CD4-positive, alpha-beta memory T cell (primary cell): ENCODE measurements at regions not wholly inside any gene's neighbourhood (a gene's known extent, or its start where the extent isn't known, plus 50 kb on each side); places are given as distances from the start of the nearest gene placed in this dataset.

ENCODE experiments used
- CTCF ChIA-PET: fragments of 350-600 bp; sonication (Branson Sonifier 250); formaldehyde crosslinking; loops from one replicate; lab custom pipeline; 2021; ENCODE audit warnings: inconsistent platforms; ENCODE audit not compliant: partially characterized antibody; lab: Charles Lee
- POLR2A ChIA-PET: fragments of 350-600 bp; sonication (Branson Sonifier 250); formaldehyde crosslinking; loops from one replicate; lab custom pipeline; 2021; ENCODE audit not compliant: partially characterized antibody; lab: Charles Lee
- DNase-seq, 5 donors: peaks; one replicate each; pipeline versions ENCODE4 v3.0.0 to v3.0.0-alpha.2; 2020 to 2022; ENCODE audit warnings: mixed read lengths in 1 of 5
- H3K27ac ChIP-seq: one replicate; pipeline ENCODE4 v1.7.0; 2013; ENCODE audit warnings: low read depth, low read length
- H3K27me3 ChIP-seq: 2 replicates; pipeline ENCODE4 v1.7.0; 2013; ENCODE audit warnings: mild to moderate bottlenecking, low read length, moderate library complexity; ENCODE audit not compliant: insufficient read depth
- H3K36me3 ChIP-seq: 2 replicates; pipeline ENCODE4 v1.7.0; 2013; ENCODE audit warnings: mild to moderate bottlenecking, low read length, moderate library complexity; ENCODE audit not compliant: insufficient read depth
- H3K4me1 ChIP-seq: 2 replicates; pipeline ENCODE4 v1.7.0; 2013; ENCODE audit warnings: mild to moderate bottlenecking, low read length, moderate library complexity; ENCODE audit not compliant: insufficient read depth
- H3K4me3 ChIP-seq, 2 donors: one replicate each; pipeline ENCODE4 v1.7.0; 2013; ENCODE audit warnings: low read length in 2 of 2, mild to moderate bottlenecking in 1 of 2
- H3K9me3 ChIP-seq, 2 donors: one replicate each; pipeline ENCODE4 v1.7.0; 2013; ENCODE audit warnings: low read length in 2 of 2, control low read depth in 1 of 2; ENCODE audit not compliant: control insufficient read depth in 1 of 2
- H3K27ac Mint-ChIP-seq, 7 donors: one replicate each; pipeline ENCODE4 v1.8.0; 2020 to 2021; ENCODE audit warnings: mixed read lengths in 7 of 7, mild to moderate bottlenecking in 6 of 7, inconsistent platforms in 3 of 7, moderate library complexity in 3 of 7
- H3K27me3 Mint-ChIP-seq, 2 donors: one replicate each; pipeline ENCODE4 v1.8.0; 2020 to 2021; ENCODE audit warnings: mixed read lengths in 2 of 2
- H3K36me3 Mint-ChIP-seq, 2 donors: one replicate each; pipeline ENCODE4 v1.8.0; 2020 to 2021; ENCODE audit warnings: mixed read lengths in 2 of 2, inconsistent platforms in 1 of 2, mild to moderate bottlenecking in 1 of 2
- H3K4me1 Mint-ChIP-seq, 4 donors: one replicate each; pipeline ENCODE4 v1.8.0; 2020 to 2021; ENCODE audit warnings: mixed read lengths in 4 of 4, mild to moderate bottlenecking in 1 of 4
- H3K4me3 Mint-ChIP-seq, 8 donors: one replicate each; pipeline ENCODE4 v1.8.0; 2020 to 2021; ENCODE audit warnings: mixed read lengths in 8 of 8, mild to moderate bottlenecking in 7 of 8, moderate library complexity in 6 of 8, inconsistent platforms in 3 of 8
- H3K9me3 Mint-ChIP-seq, 8 donors: one replicate each; pipeline ENCODE4 v1.8.0; 2020 to 2021; ENCODE audit warnings: mixed read lengths in 8 of 8, mild to moderate bottlenecking in 5 of 8, inconsistent platforms in 3 of 8, moderate library complexity in 1 of 8
- intact Hi-C: fragments of 100-400 bp; cut with micrococcal nuclease; formaldehyde crosslinking; loops from one replicate; pipeline ENCODE4 v1.15.1; 2023

- Histone ChIP-seq H3K36me3 (no peaks in the 10 kb centered on the region), H3K4me1 (no peaks in the 10 kb centered on the region), H3K27ac (no peak overlapping the region), H3K4me3 (no peak overlapping the region), H3K9me3 (no peaks in the 10 kb centered on the region), H3K27me3 (peaks cover 3% of the 10 kb centered on the region)
- Mint-ChIP-seq H3K27ac (no peak overlapping the region), H3K4me3 (no peak overlapping the region), H3K36me3 (no peaks in the 10 kb centered on the region), H3K4me1 (no peaks in the 10 kb centered on the region), H3K9me3 (peaks cover 0 to 5% (median 0%) of the 10 kb centered on the region in 8 donors), H3K27me3 (peaks cover 5 to 13% of the 10 kb centered on the region in 2 donors)
- intact Hi-C loops: no loop called here
- POLR2A ChIA-PET: no interaction called here
- CTCF ChIA-PET: no interaction called here
- no peak for DNase-seq
These were observed 408.2 kb downstream of the TBC1D4 start for GRCh38 chr13:75073786-75074185.

GRCh38 chr13:75072891-75073290 lies 409.1 kb downstream of the TBC1D4 start:
- H3K36me3 ChIP-seq: no peaks in the 10 kb centered on the region
- H3K4me3 Mint-ChIP-seq: no peak overlapping the region
- H3K4me3 ChIP-seq: no peak overlapping the region
- no peaks in the 10 kb centered on the region for H3K4me1 ChIP-seq
- no peak for DNase-seq
- peaks cover 3% of the 10 kb centered on the region for H3K27me3 ChIP-seq
- H3K27ac ChIP-seq: no peak overlapping the region
- intact Hi-C loops: no loop called here
- no peak overlapping the region for H3K27ac Mint-ChIP-seq
- H3K9me3 ChIP-seq: no peaks in the 10 kb centered on the region
- ChIA-PET POLR2A (no interaction called here), CTCF (no interaction called here)
- peaks cover 5 to 13% of the 10 kb centered on the region in 2 donors for H3K27me3 Mint-ChIP-seq
- no peaks in the 10 kb centered on the region for H3K36me3 Mint-ChIP-seq
- H3K9me3 Mint-ChIP-seq: peaks cover 0 to 1% (median 0%) of the 10 kb centered on the region in 8 donors
- no peaks in the 10 kb centered on the region for H3K4me1 Mint-ChIP-seq

GRCh38 chr13:75072368-75072767 lies 409.6 kb downstream of the TBC1D4 start:
- H3K27ac ChIP-seq: no peak overlapping the region
- no peak overlapping the region for H3K27ac Mint-ChIP-seq
- peaks cover 0 to 1% (median 0%) of the 10 kb centered on the region in 8 donors for H3K9me3 Mint-ChIP-seq
- H3K36me3 ChIP-seq: no peaks in the 10 kb centered on the region
- DNase-seq: no peak
- POLR2A ChIA-PET: no interaction called here
- no peaks in the 10 kb centered on the region for H3K9me3 ChIP-seq
- no peak overlapping the region for H3K4me3 ChIP-seq
- H3K27me3 Mint-ChIP-seq: peaks cover 5 to 11% of the 10 kb centered on the region in 2 donors
- H3K4me1 Mint-ChIP-seq: no peaks in the 10 kb centered on the region
- CTCF ChIA-PET: no interaction called here
- H3K4me3 Mint-ChIP-seq: no peak overlapping the region
- no peaks in the 10 kb centered on the region for H3K4me1 ChIP-seq
- H3K27me3 ChIP-seq: peaks cover 3% of the 10 kb centered on the region
- H3K36me3 Mint-ChIP-seq: no peaks in the 10 kb centered on the region
- intact Hi-C loops: no loop called here

- Mint-ChIP-seq H3K27ac (no peak overlapping the region), H3K4me1 (no peaks in the 10 kb centered on the region), H3K36me3 (no peaks in the 10 kb centered on the region), H3K4me3 (no peak overlapping the region), H3K9me3 (no peaks in the 10 kb centered on the region), H3K27me3 (peaks cover 5 to 11% of the 10 kb centered on the region in 2 donors)
- DNase-seq: no peak
- peaks cover 3% of the 10 kb centered on the region for H3K27me3 ChIP-seq
- no peaks in the 10 kb centered on the region for H3K9me3 ChIP-seq
- ChIA-PET POLR2A (no interaction called here), CTCF (no interaction called here)
- H3K4me3 ChIP-seq: no peak overlapping the region
- H3K4me1 ChIP-seq: no peaks in the 10 kb centered on the region
- intact Hi-C loops: no loop called here
- no peak overlapping the region for H3K27ac ChIP-seq
- H3K36me3 ChIP-seq: no peaks in the 10 kb centered on the region
These were observed 410.2 kb downstream of the TBC1D4 start for GRCh38 chr13:75071796-75072195.

GRCh38 chr13:75071395-75071794 lies 410.6 kb downstream of the TBC1D4 start:
- Mint-ChIP-seq H3K4me1 (no peaks in the 10 kb centered on the region), H3K27me3 (peaks cover 5 to 10% of the 10 kb centered on the region in 2 donors), H3K36me3 (no peaks in the 10 kb centered on the region), H3K27ac (no peak overlapping the region), H3K4me3 (no peak overlapping the region), H3K9me3 (no peaks in the 10 kb centered on the region)
- Histone ChIP-seq H3K27me3 (peaks cover 3% of the 10 kb centered on the region), H3K4me1 (no peaks in the 10 kb centered on the region), H3K27ac (no peak overlapping the region), H3K4me3 (no peak overlapping the region), H3K9me3 (no peaks in the 10 kb centered on the region), H3K36me3 (no peaks in the 10 kb centered on the region)
- POLR2A ChIA-PET: no interaction called here
- intact Hi-C loops: no loop called here
- CTCF ChIA-PET: no interaction called here
- DNase-seq: no peak

GRCh38 chr13:75061909-75062308 lies 420.1 kb downstream of the TBC1D4 start:
- intact Hi-C loops: no loop called here
- no peak overlapping the region for H3K4me3 Mint-ChIP-seq
- CTCF ChIA-PET: no interaction called here

GRCh38 chr13:75055296-75055695 lies 426.7 kb downstream of the TBC1D4 start:
- DNase-seq: no peak
- no peak overlapping the region for H3K4me3 ChIP-seq
- Mint-ChIP-seq H3K36me3 (no peaks in the 10 kb centered on the region), H3K27ac (no peak overlapping the region), H3K4me3 (no peak overlapping the region), H3K4me1 (no peaks in the 10 kb centered on the region), H3K9me3 (peaks cover 0 to 6% (median 0%) of the 10 kb centered on the region in 8 donors), H3K27me3 (peaks cover 2 to 12% of the 10 kb centered on the region in 2 donors)
- no peaks in the 10 kb centered on the region for H3K9me3 ChIP-seq
- no peaks in the 10 kb centered on the region for H3K27me3 ChIP-seq
- POLR2A ChIA-PET: no interaction called here
- CTCF ChIA-PET: no interaction called here
- intact Hi-C loops: no loop called here
- no peaks in the 10 kb centered on the region for H3K36me3 ChIP-seq
- no peak overlapping the region for H3K27ac ChIP-seq
- H3K4me1 ChIP-seq: no peaks in the 10 kb centered on the region

More at GRCh38 chr13:75061909-75062308, 420.1 kb downstream of the TBC1D4 start:
- Mint-ChIP-seq H3K9me3 (peaks cover 0 to 4% (median 0%) of the 10 kb centered on the region in 8 donors), H3K36me3 (no peaks in the 10 kb centered on the region), H3K27me3 (peaks cover 0 to 2% of the 10 kb centered on the region in 2 donors), H3K4me1 (no peaks in the 10 kb centered on the region), H3K27ac (no peak overlapping the region)
- H3K4me3 ChIP-seq: no peak overlapping the region
- H3K27me3 ChIP-seq: no peaks in the 10 kb centered on the region
- no peak overlapping the region for H3K27ac ChIP-seq
- H3K36me3 ChIP-seq: no peaks in the 10 kb centered on the region
- H3K9me3 ChIP-seq: no peaks in the 10 kb centered on the region
- DNase-seq: no peak
- no peaks in the 10 kb centered on the region for H3K4me1 ChIP-seq
- POLR2A ChIA-PET: no interaction called here

- H3K4me1 ChIP-seq: no peaks in the 10 kb centered on the region
- ChIA-PET CTCF (no interaction called here), POLR2A (no interaction called here)
- peaks cover 0 to 5% (median 0%) of the 10 kb centered on the region in 8 donors for H3K9me3 Mint-ChIP-seq
- intact Hi-C loops: no loop called here
- no peaks in the 10 kb centered on the region for H3K36me3 ChIP-seq
- no peak overlapping the region for H3K27ac Mint-ChIP-seq
- no peak overlapping the region for H3K4me3 Mint-ChIP-seq
- H3K36me3 Mint-ChIP-seq: no peaks in the 10 kb centered on the region
- no peaks in the 10 kb centered on the region for H3K4me1 Mint-ChIP-seq
- H3K4me3 ChIP-seq: no peak overlapping the region
- peaks cover 5 to 13% of the 10 kb centered on the region in 2 donors for H3K27me3 Mint-ChIP-seq
- DNase-seq: no peak
- H3K27ac ChIP-seq: no peak overlapping the region
- no peaks in the 10 kb centered on the region for H3K27me3 ChIP-seq
- H3K9me3 ChIP-seq: no peaks in the 10 kb centered on the region
These were observed 429.4 kb downstream of the TBC1D4 start for GRCh38 chr13:75052616-75053015.
